ENCODE measurements at regions not wholly inside any gene's neighbourhood (a gene's known extent, or its start where the extent isn't known, plus 50 kb on each side); places are given as distances from the start of the nearest gene placed in this dataset.

DNA sequence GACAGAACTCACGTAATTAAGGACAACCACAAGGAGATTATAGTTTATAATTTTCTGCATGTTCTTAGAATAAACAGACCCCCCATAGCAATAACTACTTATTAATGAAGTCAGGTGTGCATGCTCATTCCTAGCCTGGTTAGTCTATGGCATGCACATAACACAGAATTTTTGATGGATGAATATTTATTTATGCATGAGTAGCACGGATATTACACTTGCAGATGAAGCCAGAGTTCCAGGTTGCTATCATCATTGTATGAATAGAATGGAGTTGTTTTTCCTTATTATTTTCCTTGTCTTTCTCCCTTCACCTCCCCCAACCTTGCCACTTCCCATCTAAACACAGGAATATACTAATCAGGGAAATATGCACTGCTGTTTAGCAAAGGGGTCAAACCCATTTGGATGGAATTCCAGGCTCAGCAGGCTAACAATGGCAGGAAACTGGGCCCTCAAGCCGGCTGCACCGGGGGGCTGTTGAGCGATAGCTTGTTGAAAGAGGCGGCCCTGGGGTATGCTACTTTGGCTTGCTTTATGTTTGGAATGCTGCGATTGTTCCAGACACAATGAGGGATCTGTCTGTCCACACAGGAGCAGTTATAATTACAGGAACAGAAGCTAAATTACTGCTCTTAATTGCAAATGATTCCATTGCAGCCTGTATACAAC lies 112.6 kb downstream of the TMEM170B start:
- TF ChIP-seq, protein P1, sequence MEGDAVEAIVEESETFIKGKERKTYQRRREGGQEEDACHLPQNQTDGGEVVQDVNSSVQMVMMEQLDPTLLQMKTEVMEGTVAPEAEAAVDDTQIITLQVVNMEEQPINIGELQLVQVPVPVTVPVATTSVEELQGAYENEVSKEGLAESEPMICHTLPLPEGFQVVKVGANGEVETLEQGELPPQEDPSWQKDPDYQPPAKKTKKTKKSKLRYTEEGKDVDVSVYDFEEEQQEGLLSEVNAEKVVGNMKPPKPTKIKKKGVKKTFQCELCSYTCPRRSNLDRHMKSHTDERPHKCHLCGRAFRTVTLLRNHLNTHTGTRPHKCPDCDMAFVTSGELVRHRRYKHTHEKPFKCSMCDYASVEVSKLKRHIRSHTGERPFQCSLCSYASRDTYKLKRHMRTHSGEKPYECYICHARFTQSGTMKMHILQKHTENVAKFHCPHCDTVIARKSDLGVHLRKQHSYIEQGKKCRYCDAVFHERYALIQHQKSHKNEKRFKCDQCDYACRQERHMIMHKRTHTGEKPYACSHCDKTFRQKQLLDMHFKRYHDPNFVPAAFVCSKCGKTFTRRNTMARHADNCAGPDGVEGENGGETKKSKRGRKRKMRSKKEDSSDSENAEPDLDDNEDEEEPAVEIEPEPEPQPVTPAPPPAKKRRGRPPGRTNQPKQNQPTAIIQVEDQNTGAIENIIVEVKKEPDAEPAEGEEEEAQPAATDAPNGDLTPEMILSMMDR (IDR thresholded peaks at IDR 0.05) = no peak
- TF ChIP-seq SIN3A (IDR thresholded peaks at IDR 0.05; ENCODE audit: borderline replicate concordance, insufficient read depth, low read depth, low read length) = no peak
- no peak for TF ChIP-seq POLR2AphosphoS5 (IDR thresholded peaks at IDR 0.05; ENCODE audit: low read depth, low read length)
